ENCODE measurements at regions not wholly inside any gene's neighbourhood (a gene's known extent, or its start where the extent isn't known, plus 50 kb on each side); places are given as distances from the start of the nearest gene placed in this dataset.

DNA sequence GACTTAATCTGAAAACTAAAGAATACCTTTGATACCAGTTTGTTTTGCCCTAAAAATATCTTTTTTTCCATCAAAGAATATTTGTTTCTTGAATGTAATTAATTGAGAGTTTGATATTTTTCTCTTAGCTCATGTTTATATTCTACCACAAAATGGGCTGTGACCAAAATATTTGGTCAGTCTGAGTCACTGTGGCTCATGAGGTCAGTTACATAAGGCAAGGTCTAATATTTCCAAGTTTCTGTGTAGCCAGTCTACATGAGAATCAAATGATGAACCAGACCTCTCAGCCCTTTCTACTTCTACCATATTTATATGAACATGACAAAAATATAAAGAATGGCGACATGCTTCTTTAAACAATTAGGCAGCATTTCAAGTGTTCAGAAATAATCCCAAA is 83.0 kb upstream of the IVNS1ABP start:
- TF ChIP-seq, protein P1, sequence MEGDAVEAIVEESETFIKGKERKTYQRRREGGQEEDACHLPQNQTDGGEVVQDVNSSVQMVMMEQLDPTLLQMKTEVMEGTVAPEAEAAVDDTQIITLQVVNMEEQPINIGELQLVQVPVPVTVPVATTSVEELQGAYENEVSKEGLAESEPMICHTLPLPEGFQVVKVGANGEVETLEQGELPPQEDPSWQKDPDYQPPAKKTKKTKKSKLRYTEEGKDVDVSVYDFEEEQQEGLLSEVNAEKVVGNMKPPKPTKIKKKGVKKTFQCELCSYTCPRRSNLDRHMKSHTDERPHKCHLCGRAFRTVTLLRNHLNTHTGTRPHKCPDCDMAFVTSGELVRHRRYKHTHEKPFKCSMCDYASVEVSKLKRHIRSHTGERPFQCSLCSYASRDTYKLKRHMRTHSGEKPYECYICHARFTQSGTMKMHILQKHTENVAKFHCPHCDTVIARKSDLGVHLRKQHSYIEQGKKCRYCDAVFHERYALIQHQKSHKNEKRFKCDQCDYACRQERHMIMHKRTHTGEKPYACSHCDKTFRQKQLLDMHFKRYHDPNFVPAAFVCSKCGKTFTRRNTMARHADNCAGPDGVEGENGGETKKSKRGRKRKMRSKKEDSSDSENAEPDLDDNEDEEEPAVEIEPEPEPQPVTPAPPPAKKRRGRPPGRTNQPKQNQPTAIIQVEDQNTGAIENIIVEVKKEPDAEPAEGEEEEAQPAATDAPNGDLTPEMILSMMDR (IDR thresholded peaks at IDR 0.05), result no peak
- TF ChIP-seq POLR2A (IDR thresholded peaks at IDR 0.05) (no peak), EP300 (IDR thresholded peaks at IDR 0.05) (no peak)

Data from sigmoid colon (tissue), 4 donors.